Stomach (tissue), 4 donors: ENCODE measurements at regions not wholly inside any gene's neighbourhood (a gene's known extent, or its start where the extent isn't known, plus 50 kb on each side); places are given as distances from the start of the nearest gene placed in this dataset.

Experiments
- EP300 ChIP-seq: sonication (generic); formaldehyde crosslinking; IDR thresholded peaks from one replicate; pipeline ENCODE4 v1.6.1; 2017; ENCODE audit warnings: antibody characterized with exemption
- POLR2A ChIP-seq, 4 donors: fragments of 450-650 bp; IDR thresholded peaks; one replicate each; pipeline ENCODE4 v1.6.1; 2016; ENCODE audit warnings: antibody characterized with exemption in 4 of 4, control low read depth in 2 of 4, mild to moderate bottlenecking in 1 of 4, moderate library complexity in 1 of 4
- POLR2AphosphoS5 ChIP-seq, 3 donors: sonication (generic); formaldehyde crosslinking; IDR thresholded peaks; one replicate each; pipeline ENCODE4 v1.6.1; 2016; ENCODE audit warnings: antibody characterized with exemption in 3 of 3
- TF ChIP-seq, protein P1 (sequence below), 7 experiments: fragments of 450-650 bp in 4 of 7; fragments of 200-600 bp in 3 of 7; sonication (generic) in 3 of 7; IDR thresholded peaks; one replicate each; pipeline ENCODE4 v1.5.1; 2016 to 2019; ENCODE audit warnings: antibody characterized with exemption in 7 of 7, control low read depth in 2 of 7, mild to moderate bottlenecking in 1 of 7

DNA sequence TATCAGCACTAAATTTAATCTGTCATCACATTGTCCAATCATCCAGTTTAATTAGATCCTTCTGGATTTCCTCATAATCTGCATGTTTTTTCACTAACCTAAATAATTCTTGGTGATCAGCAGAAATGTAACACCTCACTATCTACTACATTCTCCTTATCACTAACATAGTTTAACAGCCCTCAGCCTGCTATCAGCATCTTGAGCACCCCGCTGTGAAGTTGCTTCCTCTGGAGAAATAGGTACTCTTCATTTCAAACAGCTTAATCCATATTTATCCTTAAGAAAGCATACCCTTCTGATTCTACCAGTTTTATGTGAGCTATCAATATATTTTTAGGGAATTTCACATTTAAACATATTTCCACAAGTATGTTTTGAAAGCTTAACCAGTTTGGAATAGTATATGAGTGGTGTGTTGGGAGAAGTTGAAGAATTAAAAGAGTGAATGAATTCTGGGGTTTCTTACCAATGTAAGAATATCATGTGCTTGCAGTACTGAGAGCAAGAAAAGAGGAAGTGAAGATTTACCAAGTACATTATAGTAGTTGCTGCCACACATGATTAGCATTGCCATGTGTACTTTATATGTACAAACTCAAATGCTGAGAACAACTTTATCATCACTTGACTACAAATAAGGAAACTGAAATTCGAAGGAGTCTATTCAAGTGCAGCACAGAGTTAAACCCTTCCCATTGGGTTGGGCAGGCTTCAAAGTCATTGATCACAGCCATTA lies 771.1 kb upstream of the ADGRL4 start:
- no peak for TF ChIP-seq POLR2A (IDR thresholded peaks at IDR 0.05)
- TF ChIP-seq, protein P1, sequence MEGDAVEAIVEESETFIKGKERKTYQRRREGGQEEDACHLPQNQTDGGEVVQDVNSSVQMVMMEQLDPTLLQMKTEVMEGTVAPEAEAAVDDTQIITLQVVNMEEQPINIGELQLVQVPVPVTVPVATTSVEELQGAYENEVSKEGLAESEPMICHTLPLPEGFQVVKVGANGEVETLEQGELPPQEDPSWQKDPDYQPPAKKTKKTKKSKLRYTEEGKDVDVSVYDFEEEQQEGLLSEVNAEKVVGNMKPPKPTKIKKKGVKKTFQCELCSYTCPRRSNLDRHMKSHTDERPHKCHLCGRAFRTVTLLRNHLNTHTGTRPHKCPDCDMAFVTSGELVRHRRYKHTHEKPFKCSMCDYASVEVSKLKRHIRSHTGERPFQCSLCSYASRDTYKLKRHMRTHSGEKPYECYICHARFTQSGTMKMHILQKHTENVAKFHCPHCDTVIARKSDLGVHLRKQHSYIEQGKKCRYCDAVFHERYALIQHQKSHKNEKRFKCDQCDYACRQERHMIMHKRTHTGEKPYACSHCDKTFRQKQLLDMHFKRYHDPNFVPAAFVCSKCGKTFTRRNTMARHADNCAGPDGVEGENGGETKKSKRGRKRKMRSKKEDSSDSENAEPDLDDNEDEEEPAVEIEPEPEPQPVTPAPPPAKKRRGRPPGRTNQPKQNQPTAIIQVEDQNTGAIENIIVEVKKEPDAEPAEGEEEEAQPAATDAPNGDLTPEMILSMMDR (IDR thresholded peaks at IDR 0.05) = no peak
- no peak for TF ChIP-seq POLR2AphosphoS5 (IDR thresholded peaks at IDR 0.05)
- TF ChIP-seq EP300 = no peak
